Upper lobe of left lung (tissue), 4 donors: ENCODE measurements at regions not wholly inside any gene's neighbourhood (a gene's known extent, or its start where the extent isn't known, plus 50 kb on each side); places are given as distances from the start of the nearest gene placed in this dataset.

Experiments
- EP300 ChIP-seq, 4 donors: sonication (generic); formaldehyde crosslinking; IDR thresholded peaks; one replicate each; pipeline ENCODE4 v1.5.1; 2017; ENCODE audit warnings: antibody characterized with exemption in 4 of 4, control low read depth in 2 of 4
- POLR2A ChIP-seq, 4 donors: fragments of 450-650 bp; IDR thresholded peaks; one replicate each; pipeline ENCODE4 v1.5.1; 2016 to 2017; ENCODE audit warnings: antibody characterized with exemption in 4 of 4, mild to moderate bottlenecking in 2 of 4
- TF ChIP-seq, protein P1 (sequence below), 6 experiments: fragments of 450-650 bp in 4 of 6; fragments of 200-600 bp in 2 of 6; sonication (generic) in 2 of 6; IDR thresholded peaks; one replicate each; pipeline ENCODE4 v1.5.1; 2016 to 2019; ENCODE audit warnings: antibody characterized with exemption in 6 of 6

DNA sequence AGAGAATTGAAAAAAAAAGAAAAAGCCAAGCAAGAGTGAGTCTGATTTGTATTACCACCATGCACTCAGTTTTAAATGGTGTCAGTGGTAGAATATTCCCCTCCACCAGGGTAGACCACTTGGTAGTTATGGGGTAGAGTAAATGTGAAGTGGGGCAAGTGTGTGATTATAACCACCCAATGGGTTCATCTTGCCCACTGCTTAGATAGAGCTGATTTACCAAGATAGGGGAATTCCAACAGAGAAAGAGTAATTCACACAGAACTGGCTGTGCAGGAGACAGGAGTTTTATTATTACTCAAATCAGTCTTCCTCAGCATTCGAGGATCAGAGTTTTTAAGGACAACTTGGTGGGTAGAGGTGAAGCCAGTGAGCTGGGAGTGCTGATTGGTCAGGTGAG lies 113.3 kb upstream of the RAI14 start:
- no peak for TF ChIP-seq EP300 (IDR thresholded peaks at IDR 0.05)
- TF ChIP-seq, protein P1, sequence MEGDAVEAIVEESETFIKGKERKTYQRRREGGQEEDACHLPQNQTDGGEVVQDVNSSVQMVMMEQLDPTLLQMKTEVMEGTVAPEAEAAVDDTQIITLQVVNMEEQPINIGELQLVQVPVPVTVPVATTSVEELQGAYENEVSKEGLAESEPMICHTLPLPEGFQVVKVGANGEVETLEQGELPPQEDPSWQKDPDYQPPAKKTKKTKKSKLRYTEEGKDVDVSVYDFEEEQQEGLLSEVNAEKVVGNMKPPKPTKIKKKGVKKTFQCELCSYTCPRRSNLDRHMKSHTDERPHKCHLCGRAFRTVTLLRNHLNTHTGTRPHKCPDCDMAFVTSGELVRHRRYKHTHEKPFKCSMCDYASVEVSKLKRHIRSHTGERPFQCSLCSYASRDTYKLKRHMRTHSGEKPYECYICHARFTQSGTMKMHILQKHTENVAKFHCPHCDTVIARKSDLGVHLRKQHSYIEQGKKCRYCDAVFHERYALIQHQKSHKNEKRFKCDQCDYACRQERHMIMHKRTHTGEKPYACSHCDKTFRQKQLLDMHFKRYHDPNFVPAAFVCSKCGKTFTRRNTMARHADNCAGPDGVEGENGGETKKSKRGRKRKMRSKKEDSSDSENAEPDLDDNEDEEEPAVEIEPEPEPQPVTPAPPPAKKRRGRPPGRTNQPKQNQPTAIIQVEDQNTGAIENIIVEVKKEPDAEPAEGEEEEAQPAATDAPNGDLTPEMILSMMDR (IDR thresholded peaks at IDR 0.05): no peak
- TF ChIP-seq POLR2A (IDR thresholded peaks at IDR 0.05): no peak
